A673 (cell line): ENCODE measurements at regions not wholly inside any gene's neighbourhood (a gene's known extent, or its start where the extent isn't known, plus 50 kb on each side); places are given as distances from the start of the nearest gene placed in this dataset.

Experiments used
- CTCF ChIP-seq: fragments of 300-800, 200-600 bp; sonication (generic); conservative IDR thresholded peaks from 2 replicates; pipeline ENCODE4 v1.5.1; 2017; ENCODE audit warnings: low read depth, mild to moderate bottlenecking, antibody characterized with exemption, low read length, moderate library complexity, mixed read lengths
- EZH2 ChIP-seq: fragments of 200-600 bp; sonication (generic); IDR thresholded peaks from 2 replicates; pipeline ENCODE4 v1.6.1; 2017; ENCODE audit warnings: borderline replicate concordance, low read depth, mild to moderate bottlenecking, mixed read lengths, antibody characterized with exemption, low read length; ENCODE audit not compliant: poor library complexity, severe bottlenecking

GRCh38 chr12:17239874-17240273, 633.9 kb upstream of the LMO3 start:
- no peak for TF ChIP-seq CTCF
- TF ChIP-seq EZH2, result no peak
